Esophagus muscularis mucosa (tissue), 3 donors: ENCODE measurements at regions not wholly inside any gene's neighbourhood (a gene's known extent, or its start where the extent isn't known, plus 50 kb on each side); places are given as distances from the start of the nearest gene placed in this dataset.

Source experiments
- CTCF ChIP-seq, 3 experiments: fragments of 200-600 bp in 2 of 3; fragments of 450-650 bp in 1 of 3; sonication (generic) in 2 of 3; IDR thresholded peaks; one replicate each; pipeline ENCODE4 v1.5.1; 2017 to 2019; ENCODE audit warnings: antibody characterized with exemption in 3 of 3, mild to moderate bottlenecking in 2 of 3, moderate library complexity in 1 of 3
- POLR2A ChIP-seq: fragments of 450-650 bp; IDR thresholded peaks from one replicate; pipeline ENCODE4 v1.6.1; 2017; ENCODE audit warnings: antibody characterized with exemption, moderate library complexity, mild to moderate bottlenecking, low read depth

DNA sequence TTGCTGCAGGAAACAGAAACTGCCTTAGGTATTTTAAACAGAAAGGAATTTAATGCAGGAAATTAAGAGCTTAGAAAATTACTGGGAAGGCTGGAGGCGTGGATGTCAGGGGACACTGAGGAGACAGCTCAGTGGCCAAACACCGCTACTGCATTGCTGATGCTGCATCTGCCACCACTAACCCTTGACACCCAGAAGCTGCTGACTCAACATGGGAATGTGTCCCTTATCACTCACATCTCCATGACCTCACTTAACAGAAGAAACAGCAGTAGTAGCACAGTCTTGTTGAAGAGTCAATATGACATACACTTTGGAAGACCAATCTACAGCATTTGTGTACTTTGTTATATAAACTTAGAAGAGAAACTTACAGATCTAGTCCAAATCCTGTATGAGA lies 906.1 kb downstream of the SLC4A3 start:
- TF ChIP-seq POLR2A, result no peak
- no peak for TF ChIP-seq CTCF (IDR thresholded peaks at IDR 0.05)
